Fibroblast of lung (primary cell): ENCODE measurements at regions not wholly inside any gene's neighbourhood (a gene's known extent, or its start where the extent isn't known, plus 50 kb on each side); places are given as distances from the start of the nearest gene placed in this dataset.

Experiments used
- EZH2 ChIP-seq: IDR thresholded peaks from 2 replicates; pipeline ENCODE4 v1.5.1; 2012; ENCODE audit warnings: low read length, control low read depth, mild to moderate bottlenecking; ENCODE audit errors: missing control alignments
- TF ChIP-seq, protein P1 (sequence below), 2 donors: IDR thresholded peaks in 1 of 2; conservative IDR thresholded peaks in 1 of 2; 1 replicate in 1 of 2; 2 replicates in 1 of 2; pipeline ENCODE4 v1.5.1; 2011 to 2012; ENCODE audit warnings: low read length in 2 of 2, control low read depth in 1 of 2, inconsistent platforms in 1 of 2, low read depth in 1 of 2, mild to moderate bottlenecking in 1 of 2

- TF ChIP-seq, protein P1, sequence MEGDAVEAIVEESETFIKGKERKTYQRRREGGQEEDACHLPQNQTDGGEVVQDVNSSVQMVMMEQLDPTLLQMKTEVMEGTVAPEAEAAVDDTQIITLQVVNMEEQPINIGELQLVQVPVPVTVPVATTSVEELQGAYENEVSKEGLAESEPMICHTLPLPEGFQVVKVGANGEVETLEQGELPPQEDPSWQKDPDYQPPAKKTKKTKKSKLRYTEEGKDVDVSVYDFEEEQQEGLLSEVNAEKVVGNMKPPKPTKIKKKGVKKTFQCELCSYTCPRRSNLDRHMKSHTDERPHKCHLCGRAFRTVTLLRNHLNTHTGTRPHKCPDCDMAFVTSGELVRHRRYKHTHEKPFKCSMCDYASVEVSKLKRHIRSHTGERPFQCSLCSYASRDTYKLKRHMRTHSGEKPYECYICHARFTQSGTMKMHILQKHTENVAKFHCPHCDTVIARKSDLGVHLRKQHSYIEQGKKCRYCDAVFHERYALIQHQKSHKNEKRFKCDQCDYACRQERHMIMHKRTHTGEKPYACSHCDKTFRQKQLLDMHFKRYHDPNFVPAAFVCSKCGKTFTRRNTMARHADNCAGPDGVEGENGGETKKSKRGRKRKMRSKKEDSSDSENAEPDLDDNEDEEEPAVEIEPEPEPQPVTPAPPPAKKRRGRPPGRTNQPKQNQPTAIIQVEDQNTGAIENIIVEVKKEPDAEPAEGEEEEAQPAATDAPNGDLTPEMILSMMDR (conservative IDR thresholded peaks at IDR 0.05 in 1 of 2, IDR thresholded peaks at IDR 0.05 in 1 of 2; ENCODE audit: low read depth in 1 of 2, low read length in 2 of 2), result no peak
- no peak for TF ChIP-seq EZH2
These were observed 202.7 kb upstream of the CCDC68 start for GRCh38 chr18:55161916-55162315.
